ENCODE measurements at regions not wholly inside any gene's neighbourhood (a gene's known extent, or its start where the extent isn't known, plus 50 kb on each side); places are given as distances from the start of the nearest gene placed in this dataset.

DNA sequence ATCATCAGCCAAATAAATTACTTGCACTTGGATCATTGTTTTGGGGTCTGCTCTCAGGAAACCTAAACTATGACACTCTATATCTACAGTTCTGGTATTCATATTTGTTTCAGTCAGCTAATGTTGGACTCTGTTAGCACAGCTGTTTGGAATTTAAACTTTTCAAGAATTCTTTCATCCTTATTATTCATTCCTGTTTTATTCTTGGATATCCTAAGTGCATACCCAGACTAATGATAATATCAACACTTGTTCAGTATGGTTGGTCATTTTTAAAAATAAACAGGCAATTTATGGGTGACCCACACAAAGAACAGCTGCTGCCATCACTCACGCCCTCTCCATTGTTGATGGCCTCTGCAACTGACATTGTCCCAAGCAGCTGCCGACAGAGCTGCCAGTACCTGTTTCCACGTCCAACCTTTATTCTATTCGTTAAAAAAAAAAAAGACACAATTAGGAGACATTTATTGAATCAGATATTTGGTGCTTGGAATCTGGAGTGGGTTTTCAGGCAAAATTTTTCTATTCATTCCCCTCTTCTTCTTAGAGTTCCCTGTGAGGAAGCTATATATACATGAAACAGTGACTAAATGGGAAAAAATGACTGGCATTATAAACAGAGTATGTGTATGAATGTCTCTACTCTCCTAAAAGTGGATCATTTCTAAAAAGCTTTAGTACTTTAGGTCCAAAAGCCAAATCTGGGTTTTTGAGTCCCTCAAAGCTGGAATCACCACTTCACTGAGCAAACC, 252.1 kb upstream of the NAV3 start:
- H3K4me3 ChIP-seq (ENCODE audit: low read length) = no peak overlapping the region
- peaks cover 10% of the 10 kb centered on the region for H3K4me1 ChIP-seq (ENCODE audit: control insufficient read depth, insufficient read depth, low read length)
- WGBS (ENCODE audit: insufficient coverage) = 20% methylated on average over 1 of the region's 4 CpGs
- peak; percentile 87 for DNase-seq
- no peaks in the 10 kb centered on the region for H3K27me3 ChIP-seq (ENCODE audit: control insufficient read depth, insufficient read depth, low read length)
- peak overlapping the region; percentile 71 for H3K27ac ChIP-seq (ENCODE audit: low read length)
- no peaks in the 10 kb centered on the region for H3K9me3 ChIP-seq (replicated peaks; ENCODE audit: control insufficient read depth, low read depth, low read length)
- H3K36me3 ChIP-seq (ENCODE audit: control insufficient read depth, insufficient read depth, low read length) = no peaks in the 10 kb centered on the region

DNA sequence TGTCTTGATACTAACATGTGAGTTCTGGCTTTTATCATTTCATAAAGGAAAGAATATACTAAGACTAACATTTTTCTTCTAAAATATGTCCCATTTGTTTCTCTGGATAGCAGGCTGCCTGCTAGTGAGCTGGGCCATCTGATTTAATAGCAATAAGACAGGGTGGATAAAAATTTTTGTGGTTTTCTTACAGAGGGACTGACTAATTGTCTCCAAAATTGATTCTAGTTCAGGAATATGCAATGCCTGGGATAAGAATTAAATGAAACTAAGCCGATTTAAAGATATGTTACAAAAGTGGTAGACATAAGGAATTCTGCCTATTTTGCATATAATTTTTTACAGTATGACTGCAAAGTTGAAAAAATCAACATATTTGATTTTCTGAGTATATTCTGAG, 252.9 kb upstream of the NAV3 start:
- Histone ChIP-seq H3K4me1 (ENCODE audit: control insufficient read depth, insufficient read depth, low read length) (peaks cover 10% of the 10 kb centered on the region), H3K4me3 (ENCODE audit: low read length) (no peak overlapping the region), H3K27ac (ENCODE audit: low read length) (peak overlapping the region; percentile 69), H3K9me3 (replicated peaks; ENCODE audit: control insufficient read depth, low read depth, low read length) (no peaks in the 10 kb centered on the region), H3K36me3 (ENCODE audit: control insufficient read depth, insufficient read depth, low read length) (no peaks in the 10 kb centered on the region), H3K27me3 (ENCODE audit: control insufficient read depth, insufficient read depth, low read length) (no peaks in the 10 kb centered on the region)
- peak; percentile 37 for DNase-seq
- WGBS (ENCODE audit: insufficient coverage) = no CpG with 5 or more reads among the region's 1 CpG

DNA sequence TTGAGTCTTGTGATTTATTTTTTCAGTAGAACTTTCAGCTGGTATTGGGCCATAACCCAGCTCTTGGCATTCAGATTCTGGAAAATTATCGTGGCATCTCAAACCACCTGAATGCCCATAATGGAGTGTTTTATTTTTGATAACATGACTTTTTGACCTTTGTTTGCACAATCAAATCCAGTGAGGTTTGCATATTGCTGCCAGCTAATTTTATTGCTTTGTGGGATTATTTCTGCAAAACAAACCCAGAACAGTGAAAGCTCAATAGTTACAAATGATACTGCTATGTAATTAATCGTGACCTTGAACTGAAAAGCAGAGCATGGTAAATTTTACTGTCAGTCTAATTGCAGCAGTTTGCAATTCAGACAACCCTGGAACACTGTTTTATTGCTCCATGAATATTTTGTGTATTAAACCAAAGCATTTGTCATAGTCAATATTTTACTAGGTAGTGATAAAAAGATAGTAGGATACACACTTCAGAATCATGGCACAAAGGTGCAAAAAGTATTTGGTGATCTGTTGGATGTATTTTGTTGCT, 255.2 kb upstream of the NAV3 start:
- Histone ChIP-seq H3K27ac (ENCODE audit: low read length) (no peak overlapping the region), H3K36me3 (ENCODE audit: control insufficient read depth, insufficient read depth, low read length) (no peaks in the 10 kb centered on the region), H3K4me1 (ENCODE audit: control insufficient read depth, insufficient read depth, low read length) (peaks cover 10% of the 10 kb centered on the region), H3K4me3 (ENCODE audit: low read length) (no peak overlapping the region), H3K9me3 (replicated peaks; ENCODE audit: control insufficient read depth, low read depth, low read length) (no peaks in the 10 kb centered on the region), H3K27me3 (ENCODE audit: control insufficient read depth, insufficient read depth, low read length) (no peaks in the 10 kb centered on the region)
- DNase-seq = no peak
- no CpG with 5 or more reads among the region's 2 CpGs for WGBS (ENCODE audit: insufficient coverage)

DNA sequence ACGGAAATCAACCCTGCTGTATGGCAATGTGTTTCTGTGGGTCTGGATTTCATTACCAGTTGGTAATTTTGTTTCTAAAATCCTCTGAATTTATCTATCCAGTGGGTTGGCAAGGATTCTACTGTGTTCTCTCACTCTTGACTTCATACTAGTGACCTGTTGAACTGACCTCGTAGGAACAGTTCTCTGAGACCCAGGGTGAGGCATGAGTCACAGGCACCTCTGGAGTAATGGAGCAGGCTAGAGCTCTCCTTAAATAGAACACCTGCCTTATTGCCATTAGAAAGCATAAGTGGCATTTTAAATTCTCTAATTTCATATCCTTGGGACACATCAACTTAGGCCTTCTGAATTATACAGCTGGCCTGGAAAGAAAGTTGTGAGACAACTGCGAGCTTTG, 258.3 kb upstream of the NAV3 start:
- WGBS (ENCODE audit: insufficient coverage) = no CpG with 5 or more reads among the region's 3 CpGs
- Histone ChIP-seq H3K4me1 (ENCODE audit: control insufficient read depth, insufficient read depth, low read length) (no peaks in the 10 kb centered on the region), H3K9me3 (replicated peaks; ENCODE audit: control insufficient read depth, low read depth, low read length) (no peaks in the 10 kb centered on the region), H3K27me3 (ENCODE audit: control insufficient read depth, insufficient read depth, low read length) (no peaks in the 10 kb centered on the region), H3K36me3 (ENCODE audit: control insufficient read depth, insufficient read depth, low read length) (no peaks in the 10 kb centered on the region), H3K27ac (ENCODE audit: low read length) (no peak overlapping the region), H3K4me3 (ENCODE audit: low read length) (no peak overlapping the region)
- no peak for DNase-seq

DNA sequence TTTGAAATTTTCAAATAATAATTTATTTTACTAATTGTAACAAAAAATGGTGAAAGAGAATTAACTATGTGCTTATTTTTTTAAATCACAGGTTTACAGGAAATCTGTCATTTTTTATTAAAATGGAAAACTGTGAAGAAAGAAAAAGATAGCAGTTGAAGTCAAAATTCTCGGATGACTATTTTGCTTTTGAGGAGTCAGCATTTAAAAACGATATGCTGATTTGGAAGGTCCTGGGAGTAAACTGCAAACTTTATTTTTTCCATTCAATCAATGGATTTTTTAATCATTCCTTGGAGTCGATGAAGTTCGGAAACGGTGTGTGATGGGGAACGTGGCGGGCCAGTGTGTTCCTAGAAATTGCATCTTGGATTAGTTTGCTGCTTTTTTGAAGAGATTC, 258.9 kb upstream of the NAV3 start:
- H3K9me3 ChIP-seq (replicated peaks; ENCODE audit: control insufficient read depth, low read depth, low read length) = no peaks in the 10 kb centered on the region
- no peaks in the 10 kb centered on the region for H3K4me1 ChIP-seq (ENCODE audit: control insufficient read depth, insufficient read depth, low read length)
- no peak for DNase-seq
- H3K27me3 ChIP-seq (ENCODE audit: control insufficient read depth, insufficient read depth, low read length) = no peaks in the 10 kb centered on the region
- WGBS (ENCODE audit: insufficient coverage) = 91% methylated on average over 4 of the region's 7 CpGs
- no peak overlapping the region for H3K27ac ChIP-seq (ENCODE audit: low read length)
- no peaks in the 10 kb centered on the region for H3K36me3 ChIP-seq (ENCODE audit: control insufficient read depth, insufficient read depth, low read length)
- H3K4me3 ChIP-seq (ENCODE audit: low read length) = no peak overlapping the region

DNA sequence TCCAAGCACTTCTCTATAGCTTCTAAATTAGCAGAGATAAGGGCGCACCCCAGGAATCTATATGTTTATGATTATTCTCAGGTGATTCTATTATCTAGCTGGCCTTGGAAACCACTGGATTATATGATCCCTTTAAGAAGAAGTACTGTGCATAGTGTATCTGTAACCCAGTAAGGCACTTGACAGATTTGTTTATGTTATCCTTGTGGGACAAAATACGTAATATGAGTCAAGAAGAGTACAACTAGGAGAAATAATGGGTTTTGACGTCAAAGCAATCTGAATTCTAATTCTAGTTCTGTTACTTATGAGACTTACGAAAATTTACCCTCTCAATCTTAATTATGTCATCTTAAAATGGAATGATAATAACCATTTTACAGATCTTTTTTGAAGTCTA, 259.6 kb upstream of the NAV3 start:
- Histone ChIP-seq H3K4me3 (ENCODE audit: low read length) (no peak overlapping the region), H3K27ac (ENCODE audit: low read length) (no peak overlapping the region), H3K36me3 (ENCODE audit: control insufficient read depth, insufficient read depth, low read length) (no peaks in the 10 kb centered on the region), H3K27me3 (ENCODE audit: control insufficient read depth, insufficient read depth, low read length) (no peaks in the 10 kb centered on the region), H3K4me1 (ENCODE audit: control insufficient read depth, insufficient read depth, low read length) (no peaks in the 10 kb centered on the region), H3K9me3 (replicated peaks; ENCODE audit: control insufficient read depth, low read depth, low read length) (no peaks in the 10 kb centered on the region)
- DNase-seq = no peak
- WGBS (ENCODE audit: insufficient coverage) = no CpG with 5 or more reads among the region's 4 CpGs

DNA sequence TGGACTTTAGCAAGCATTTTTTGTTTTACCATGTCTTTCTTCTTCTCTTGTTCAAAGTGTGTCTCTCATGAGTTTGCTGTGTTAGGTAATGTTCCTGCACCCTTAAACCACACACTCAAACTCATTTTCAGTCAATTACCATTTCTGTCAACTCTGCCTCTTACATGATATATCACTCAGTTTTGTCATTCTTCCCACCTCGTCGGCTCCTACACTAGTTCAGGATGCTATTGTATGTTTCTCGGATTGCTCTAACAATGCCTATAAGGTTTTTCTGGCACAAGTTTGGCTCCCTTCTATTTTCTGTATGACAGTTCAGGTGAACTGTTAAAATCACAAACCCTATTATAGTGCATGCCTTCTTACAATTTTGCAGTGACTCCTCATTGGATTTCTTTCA, 260.8 kb upstream of the NAV3 start:
- WGBS (ENCODE audit: insufficient coverage) = no CpG with 5 or more reads among the region's 3 CpGs

DNA sequence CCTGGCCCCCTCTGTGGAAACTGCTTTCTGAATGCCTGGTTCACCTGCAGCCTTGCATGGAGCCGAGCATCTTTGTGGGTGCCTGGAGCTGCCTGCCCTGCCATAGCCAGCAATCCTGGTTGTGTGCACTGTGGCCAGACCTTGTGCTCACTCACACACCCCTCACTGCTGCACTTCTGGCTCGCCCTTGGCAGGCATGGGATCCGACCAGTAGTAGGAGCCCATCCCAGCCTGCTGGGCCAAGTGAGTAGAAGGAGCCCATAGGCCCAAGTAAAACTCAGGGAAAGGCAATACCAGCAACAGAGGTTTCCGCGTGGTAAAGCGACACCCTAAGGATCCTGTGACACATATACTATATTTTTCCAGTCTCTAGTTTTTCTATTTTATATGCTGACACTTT, 270.0 kb upstream of the NAV3 start:
- no peaks in the 10 kb centered on the region for H3K36me3 ChIP-seq (ENCODE audit: control insufficient read depth, insufficient read depth, low read length)
- H3K27ac ChIP-seq (ENCODE audit: low read length) = no peak overlapping the region
- no peak overlapping the region for H3K4me3 ChIP-seq (ENCODE audit: low read length)
- no peaks in the 10 kb centered on the region for H3K27me3 ChIP-seq (ENCODE audit: control insufficient read depth, insufficient read depth, low read length)
- WGBS (ENCODE audit: insufficient coverage) = 92% methylated on average over 3 of the region's 6 CpGs
- no peaks in the 10 kb centered on the region for H3K4me1 ChIP-seq (ENCODE audit: control insufficient read depth, insufficient read depth, low read length)
- H3K9me3 ChIP-seq (replicated peaks; ENCODE audit: control insufficient read depth, low read depth, low read length) = no peaks in the 10 kb centered on the region
- no peak for DNase-seq

More for the DNA sequence above, 260.8 kb upstream of the NAV3 start:
- Histone ChIP-seq H3K27ac (ENCODE audit: low read length) (no peak overlapping the region), H3K36me3 (ENCODE audit: control insufficient read depth, insufficient read depth, low read length) (no peaks in the 10 kb centered on the region), H3K9me3 (replicated peaks; ENCODE audit: control insufficient read depth, low read depth, low read length) (no peaks in the 10 kb centered on the region), H3K27me3 (ENCODE audit: control insufficient read depth, insufficient read depth, low read length) (no peaks in the 10 kb centered on the region), H3K4me3 (ENCODE audit: low read length) (no peak overlapping the region), H3K4me1 (ENCODE audit: control insufficient read depth, insufficient read depth, low read length) (no peaks in the 10 kb centered on the region)
- DNase-seq = no peak

DNA sequence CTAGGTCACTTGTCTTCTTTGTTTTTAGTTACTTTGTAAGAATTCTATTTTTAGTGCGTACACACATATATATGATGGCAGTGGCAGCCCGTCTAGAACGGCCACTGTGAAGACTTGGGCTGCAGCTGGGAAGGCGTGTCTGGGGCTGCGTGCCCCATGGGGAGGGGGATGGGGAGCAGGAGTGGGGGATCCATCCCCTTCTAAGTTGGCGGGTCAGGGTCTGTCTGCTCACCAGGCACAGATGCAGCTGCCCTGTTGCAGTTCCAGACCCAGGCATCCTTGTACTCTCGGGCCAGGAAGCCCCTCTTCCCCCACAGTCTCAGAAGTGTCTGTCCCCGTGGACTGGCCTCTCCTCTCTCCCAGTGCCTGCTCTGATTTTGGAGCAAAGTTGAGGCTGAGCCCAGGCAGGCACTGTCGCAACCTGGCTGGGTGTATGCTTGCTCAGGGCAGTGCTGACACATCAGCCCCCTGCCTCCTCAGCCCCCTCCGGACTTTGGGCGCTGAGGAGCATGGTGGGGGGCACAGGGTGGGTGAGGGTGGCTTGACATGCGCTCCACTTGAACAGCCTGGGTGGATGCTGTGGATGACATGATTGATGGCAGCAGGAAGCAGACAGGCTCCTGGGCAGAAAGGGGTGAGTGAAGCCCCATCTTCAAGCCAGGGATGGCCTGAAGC, 271.2 kb upstream of the NAV3 start:
- 87% methylated on average over 7 of the region's 12 CpGs for WGBS (ENCODE audit: insufficient coverage)
- Histone ChIP-seq H3K27ac (ENCODE audit: low read length) (no peak overlapping the region), H3K36me3 (ENCODE audit: control insufficient read depth, insufficient read depth, low read length) (no peaks in the 10 kb centered on the region)

DNA sequence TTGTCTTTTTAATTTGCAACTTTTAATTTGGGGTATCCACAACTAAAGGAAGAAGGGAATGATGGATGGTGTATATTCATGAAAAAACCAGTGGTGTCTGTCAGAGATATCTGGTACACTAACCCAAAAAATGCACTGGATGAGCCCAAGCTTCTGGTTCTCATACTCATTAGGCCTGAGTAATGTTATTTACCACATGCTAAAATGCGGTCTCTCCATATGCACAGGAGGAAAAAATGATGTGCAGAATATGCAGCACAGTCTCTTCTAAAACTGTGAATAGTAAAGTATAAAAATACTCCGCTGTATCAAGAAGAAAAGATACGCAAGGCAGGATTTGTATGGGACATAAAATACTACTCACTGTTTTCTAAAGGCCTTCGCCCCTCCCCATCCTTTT, 275.6 kb upstream of the NAV3 start:
- H3K27ac ChIP-seq (ENCODE audit: low read length) = no peak overlapping the region
- no CpG with 5 or more reads among the region's 4 CpGs for WGBS (ENCODE audit: insufficient coverage)
- no peaks in the 10 kb centered on the region for H3K4me1 ChIP-seq (ENCODE audit: control insufficient read depth, insufficient read depth, low read length)
- no peak for DNase-seq
- no peak overlapping the region for H3K4me3 ChIP-seq (ENCODE audit: low read length)
- no peaks in the 10 kb centered on the region for H3K27me3 ChIP-seq (ENCODE audit: control insufficient read depth, insufficient read depth, low read length)
- H3K36me3 ChIP-seq (ENCODE audit: control insufficient read depth, insufficient read depth, low read length) = no peaks in the 10 kb centered on the region
- H3K9me3 ChIP-seq (replicated peaks; ENCODE audit: control insufficient read depth, low read depth, low read length) = no peaks in the 10 kb centered on the region

More for the DNA sequence above, 271.2 kb upstream of the NAV3 start:
- Histone ChIP-seq H3K4me1 (ENCODE audit: control insufficient read depth, insufficient read depth, low read length) (no peaks in the 10 kb centered on the region), H3K9me3 (replicated peaks; ENCODE audit: control insufficient read depth, low read depth, low read length) (no peaks in the 10 kb centered on the region), H3K27me3 (ENCODE audit: control insufficient read depth, insufficient read depth, low read length) (no peaks in the 10 kb centered on the region), H3K4me3 (ENCODE audit: low read length) (no peak overlapping the region)
- no peak for DNase-seq

Data from muscle of leg (tissue), 3 donors.